Neural cell (in vitro differentiated cells): ENCODE measurements at regions not wholly inside any gene's neighbourhood (a gene's known extent, or its start where the extent isn't known, plus 50 kb on each side); places are given as distances from the start of the nearest gene placed in this dataset.

Experiments used
- H2AFZ ChIP-seq: fragments of 200-600, 300-800 bp; sonication (generic), shearing (Covaris generic); 2 replicates; pipeline ENCODE4 v1.6.0; 2014; ENCODE audit warnings: low read depth, mild to moderate bottlenecking, antibody characterized with exemption, low read length, moderate library complexity
- H3F3A ChIP-seq: fragments of 200-600 bp; shearing (Covaris generic); 2 replicates; pipeline ENCODE4 v1.6.1; 2016; ENCODE audit warnings: mild to moderate bottlenecking, moderate library complexity, mixed read lengths, antibody characterized with exemption, low read length; ENCODE audit not compliant: insufficient read depth, poor library complexity, severe bottlenecking
- H3K27ac ChIP-seq: fragments of 200-600, 300-800 bp; sonication (generic), shearing (Covaris generic); 2 replicates; pipeline ENCODE4 v1.5.1; 2014; ENCODE audit warnings: mild to moderate bottlenecking, low read length, moderate library complexity
- H3K27me3 ChIP-seq: fragments of 300-800, 200-600 bp; sonication (generic), shearing (Covaris generic); 2 replicates; pipeline ENCODE4 v1.6.0; 2014; ENCODE audit warnings: mild to moderate bottlenecking, low read depth, low read length, moderate library complexity; ENCODE audit not compliant: insufficient read depth
- H3K36me3 ChIP-seq: fragments of 300-800, 200-600 bp; sonication (generic), shearing (Covaris generic); 2 replicates; pipeline ENCODE4 v1.5.1; 2014; ENCODE audit warnings: mild to moderate bottlenecking, antibody characterized with exemption, low read length, moderate library complexity; ENCODE audit not compliant: insufficient read depth
- H3K4me2 ChIP-seq: fragments of 300-800, 200-600 bp; sonication (generic), shearing (Covaris generic); 2 replicates; pipeline ENCODE4 v1.6.0; 2014; ENCODE audit warnings: mild to moderate bottlenecking, low read length
- H3K4me3 ChIP-seq: fragments of 300-800, 200-600 bp; sonication (generic), shearing (Covaris generic); 2 replicates; pipeline ENCODE4 v1.5.1; 2014; ENCODE audit warnings: mild to moderate bottlenecking, low read length, moderate library complexity
- H3K79me2 ChIP-seq: fragments of 200-600 bp; shearing (Covaris generic); replicated peaks from 2 replicates; pipeline ENCODE4 v1.6.0; 2014; ENCODE audit warnings: mild to moderate bottlenecking, low read length, moderate library complexity; ENCODE audit not compliant: insufficient read depth
- H3K9ac ChIP-seq: fragments of 300-800, 200-600 bp; sonication (generic), shearing (Covaris generic); 2 replicates; pipeline ENCODE4 v1.6.1; 2016; ENCODE audit warnings: mild to moderate bottlenecking, low read length, mixed read lengths
- H3K9me2 ChIP-seq: fragments of 200-600 bp; shearing (Covaris generic); 2 replicates; pipeline ENCODE4 v1.6.1; 2016; ENCODE audit warnings: mild to moderate bottlenecking, low read length, mixed read lengths; ENCODE audit not compliant: insufficient read depth
- H3K9me3 ChIP-seq: fragments of 200-600, 300-800 bp; sonication (generic), shearing (Covaris generic); 2 replicates; pipeline ENCODE4 v1.6.1; 2016; ENCODE audit warnings: mild to moderate bottlenecking, mixed run types, low read length, moderate library complexity, mixed read lengths
- H4K20me1 ChIP-seq: fragments of 200-600 bp; shearing (Covaris generic); 2 replicates; pipeline ENCODE4 v1.6.1; 2016; ENCODE audit warnings: mild to moderate bottlenecking, mixed run types; ENCODE audit not compliant: insufficient read depth
- CTCF ChIP-seq: fragments of 450-650 bp; IDR thresholded peaks from 2 replicates; pipeline ENCODE4 v1.5.1; 2014; ENCODE audit warnings: antibody characterized with exemption, mild to moderate bottlenecking, moderate library complexity; ENCODE audit not compliant: poor library complexity, severe bottlenecking
- EP300 ChIP-seq: fragments of 450-650 bp; conservative IDR thresholded peaks from 2 replicates; pipeline ENCODE4 v1.6.1; 2014; ENCODE audit warnings: antibody characterized with exemption, mild to moderate bottlenecking, moderate library complexity; ENCODE audit not compliant: poor library complexity, severe bottlenecking
- EZH2 ChIP-seq: fragments of 200-600, 300-800 bp; shearing (Covaris generic), sonication (generic); IDR thresholded peaks from 2 replicates; pipeline ENCODE4 v1.6.1; 2014; ENCODE audit warnings: antibody characterized with exemption, low read length, borderline replicate concordance, mild to moderate bottlenecking; ENCODE audit not compliant: insufficient read depth, poor library complexity, severe bottlenecking
- MXI1 ChIP-seq: fragments of 450-650 bp; conservative IDR thresholded peaks from 2 replicates; pipeline ENCODE4 v1.6.1; 2014; ENCODE audit warnings: antibody characterized with exemption, mild to moderate bottlenecking; ENCODE audit not compliant: poor library complexity, severe bottlenecking
- POLR2AphosphoS5 ChIP-seq: IDR thresholded peaks from 2 replicates; pipeline ENCODE4 v1.6.1; 2012
- RAD21 ChIP-seq: fragments of 450-650 bp; conservative IDR thresholded peaks from 2 replicates; pipeline ENCODE4 v1.6.1; 2014; ENCODE audit warnings: antibody characterized with exemption, mild to moderate bottlenecking, moderate library complexity
- REST ChIP-seq: IDR thresholded peaks from 2 replicates; pipeline ENCODE4 v1.6.1; 2012; ENCODE audit warnings: borderline replicate concordance
- SMC3 ChIP-seq: fragments of 450-650 bp; conservative IDR thresholded peaks from 2 replicates; pipeline ENCODE4 v1.6.1; 2014; ENCODE audit warnings: antibody characterized with exemption, mild to moderate bottlenecking, moderate library complexity; ENCODE audit not compliant: poor library complexity
- TAF1 ChIP-seq: IDR thresholded peaks from 2 replicates; pipeline ENCODE4 v1.6.1; 2012; ENCODE audit warnings: low read depth

- TF ChIP-seq SMC3 = no peak
- TF ChIP-seq TAF1 = no peak
- no peak for TF ChIP-seq EZH2
- TF ChIP-seq RAD21 = no peak
- no peak for TF ChIP-seq CTCF
- no peak for TF ChIP-seq EP300
- no peak for TF ChIP-seq REST
- TF ChIP-seq MXI1 = no peak
- no peak for TF ChIP-seq POLR2AphosphoS5
- H4K20me1 ChIP-seq = no peaks in the 10 kb centered on the region
- no peak overlapping the region for H3K4me3 ChIP-seq
- no peaks in the 10 kb centered on the region for H3F3A ChIP-seq
- no peaks in the 10 kb centered on the region for H3K27me3 ChIP-seq
- H2AFZ ChIP-seq = no peak overlapping the region
- no peaks in the 10 kb centered on the region for H3K9me2 ChIP-seq
- no peak overlapping the region for H3K27ac ChIP-seq
- H3K9me3 ChIP-seq = no peaks in the 10 kb centered on the region
- H3K79me2 ChIP-seq = no peaks in the 10 kb centered on the region
- no peak overlapping the region for H3K4me2 ChIP-seq
- H3K36me3 ChIP-seq = no peaks in the 10 kb centered on the region
- H3K9ac ChIP-seq = no peak overlapping the region
Observed at GRCh38 chr7:116354546-116355423, 144.4 kb downstream of the TES start.

- Histone ChIP-seq H3K4me2 (no peak overlapping the region), H3K79me2 (no peaks in the 10 kb centered on the region), H4K20me1 (no peaks in the 10 kb centered on the region)
Observed at GRCh38 chr7:116355424-116355765, 144.1 kb upstream of the CAV2 start.

More at GRCh38 chr7:116355424-116355765, 144.1 kb upstream of the CAV2 start:
- Histone ChIP-seq H2AFZ (no peak overlapping the region), H3K9ac (no peak overlapping the region), H3F3A (no peaks in the 10 kb centered on the region), H3K27me3 (no peaks in the 10 kb centered on the region), H3K9me3 (no peaks in the 10 kb centered on the region), H3K9me2 (no peaks in the 10 kb centered on the region), H3K36me3 (no peaks in the 10 kb centered on the region), H3K4me3 (no peak overlapping the region), H3K27ac (no peak overlapping the region)
- no peak for TF ChIP-seq REST
- no peak for TF ChIP-seq EZH2
